ENCODE measurements at regions not wholly inside any gene's neighbourhood (a gene's known extent, or its start where the extent isn't known, plus 50 kb on each side); places are given as distances from the start of the nearest gene placed in this dataset.

DNA sequence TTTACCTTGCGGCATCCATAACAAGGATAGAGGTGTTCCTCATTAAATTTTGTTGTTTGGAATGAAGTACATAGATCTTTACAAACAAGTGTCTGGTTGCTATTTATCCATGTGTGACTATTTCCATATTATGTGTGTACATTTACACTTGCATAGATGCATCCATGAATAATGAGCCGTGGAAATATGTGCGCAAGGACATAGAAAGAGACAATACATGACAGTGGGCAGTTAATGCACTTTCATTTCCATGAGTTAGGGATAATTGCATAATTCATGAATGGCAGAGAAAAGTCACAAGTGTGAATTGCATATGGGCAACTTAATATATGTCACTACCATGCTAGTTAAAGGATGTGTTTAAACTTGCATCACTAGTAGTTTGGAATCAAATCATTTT lies 338.2 kb upstream of the PITX2 start:
- DNase-seq, result no peak
- peaks cover 21% of the 10 kb centered on the region for H3K4me1 Mint-ChIP-seq (ENCODE audit: low read depth)
- H3K27ac Mint-ChIP-seq, result no peak overlapping the region
- no peaks in the 10 kb centered on the region for H3K36me3 Mint-ChIP-seq (ENCODE audit: low read depth)
- no peak overlapping the region for H3K4me3 Mint-ChIP-seq
- H3K9me3 Mint-ChIP-seq, result no peaks in the 10 kb centered on the region
- no peaks in the 10 kb centered on the region for H3K27me3 Mint-ChIP-seq (ENCODE audit: insufficient read depth)
- TF ChIP-seq CTCF (IDR thresholded peaks at IDR 0.05), result no peak

GRCh38 chr4:110962616-110963015 lies 339.7 kb upstream of the PITX2 start:
- H3K9me3 Mint-ChIP-seq, result no peaks in the 10 kb centered on the region
- H3K27ac Mint-ChIP-seq, result no peak overlapping the region
- H3K36me3 Mint-ChIP-seq (ENCODE audit: low read depth), result no peaks in the 10 kb centered on the region
- TF ChIP-seq CTCF (IDR thresholded peaks at IDR 0.05), result no peak
- H3K4me1 Mint-ChIP-seq (ENCODE audit: low read depth), result peaks cover 21% of the 10 kb centered on the region
- no peaks in the 10 kb centered on the region for H3K27me3 Mint-ChIP-seq (ENCODE audit: insufficient read depth)
- no peak overlapping the region for H3K4me3 Mint-ChIP-seq
- no peak for DNase-seq

GRCh38 chr4:110963662-110964280 lies 340.9 kb upstream of the PITX2 start:
- Mint-ChIP-seq H3K9me3 (no peaks in the 10 kb centered on the region), H3K36me3 (ENCODE audit: low read depth) (no peaks in the 10 kb centered on the region), H3K4me1 (ENCODE audit: low read depth) (peaks cover 31% of the 10 kb centered on the region), H3K27me3 (ENCODE audit: insufficient read depth) (no peaks in the 10 kb centered on the region), H3K27ac (no peak overlapping the region), H3K4me3 (peak overlapping the region; percentile 73; the same call in 1 of the 2 replicates)
- no peak for DNase-seq
- TF ChIP-seq CTCF (IDR thresholded peaks at IDR 0.05), result no peak

- Mint-ChIP-seq H3K4me3 (no peak overlapping the region), H3K27ac (no peak overlapping the region), H3K9me3 (no peaks in the 10 kb centered on the region), H3K36me3 (ENCODE audit: low read depth) (no peaks in the 10 kb centered on the region), H3K27me3 (ENCODE audit: insufficient read depth) (no peaks in the 10 kb centered on the region), H3K4me1 (ENCODE audit: low read depth) (peaks cover 19% of the 10 kb centered on the region)
- no peak for DNase-seq
- no peak for TF ChIP-seq CTCF (IDR thresholded peaks at IDR 0.05)
These were observed 345.1 kb upstream of the PITX2 start for GRCh38 chr4:110967936-110968335.

DNA sequence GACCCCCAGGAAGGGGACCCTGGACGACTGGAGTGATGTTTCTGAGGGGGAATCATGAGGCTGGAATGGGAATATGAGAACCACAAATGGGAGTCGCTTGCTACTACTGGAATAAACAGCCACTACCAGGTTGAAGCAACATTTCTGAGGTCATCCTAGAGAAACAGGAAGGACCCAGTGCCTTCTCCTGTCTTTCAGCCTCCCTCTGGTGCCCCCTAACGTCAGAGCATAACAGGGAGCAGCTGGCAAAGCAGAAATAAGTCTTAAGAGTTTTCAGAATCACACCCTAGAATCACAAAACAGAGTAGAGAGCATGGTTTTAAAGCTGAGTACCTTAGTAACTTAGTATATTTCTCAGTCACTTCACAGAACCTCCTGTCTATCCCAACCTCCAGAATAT lies 347.8 kb upstream of the PITX2 start:
- Mint-ChIP-seq H3K27me3 (ENCODE audit: insufficient read depth) (no peaks in the 10 kb centered on the region; the same call in 1 of the 2 replicates), H3K4me3 (no peak overlapping the region), H3K9me3 (no peaks in the 10 kb centered on the region), H3K27ac (no peak overlapping the region), H3K4me1 (ENCODE audit: low read depth) (peaks cover 9% of the 10 kb centered on the region; the same call in 1 of the 2 replicates), H3K36me3 (ENCODE audit: low read depth) (no peaks in the 10 kb centered on the region)
- DNase-seq, result peak; percentile 66
- peak; percentile 79 for TF ChIP-seq CTCF (IDR thresholded peaks at IDR 0.05)
